Ishikawa (cell line): ENCODE measurements at regions not wholly inside any gene's neighbourhood (a gene's known extent, or its start where the extent isn't known, plus 50 kb on each side); places are given as distances from the start of the nearest gene placed in this dataset.

Source experiments
- EP300 ChIP-seq: IDR thresholded peaks from 2 replicates; pipeline ENCODE4 v1.6.1; 2012; ENCODE audit warnings: borderline replicate concordance
- FOXM1 ChIP-seq: IDR thresholded peaks from 2 replicates; pipeline ENCODE4 v1.6.1; 2012; ENCODE audit warnings: low read depth, borderline replicate concordance
- TAF1 ChIP-seq: IDR thresholded peaks from 2 replicates; pipeline ENCODE4 v1.6.1; 2012; ENCODE audit warnings: low read depth, mild to moderate bottlenecking

DNA sequence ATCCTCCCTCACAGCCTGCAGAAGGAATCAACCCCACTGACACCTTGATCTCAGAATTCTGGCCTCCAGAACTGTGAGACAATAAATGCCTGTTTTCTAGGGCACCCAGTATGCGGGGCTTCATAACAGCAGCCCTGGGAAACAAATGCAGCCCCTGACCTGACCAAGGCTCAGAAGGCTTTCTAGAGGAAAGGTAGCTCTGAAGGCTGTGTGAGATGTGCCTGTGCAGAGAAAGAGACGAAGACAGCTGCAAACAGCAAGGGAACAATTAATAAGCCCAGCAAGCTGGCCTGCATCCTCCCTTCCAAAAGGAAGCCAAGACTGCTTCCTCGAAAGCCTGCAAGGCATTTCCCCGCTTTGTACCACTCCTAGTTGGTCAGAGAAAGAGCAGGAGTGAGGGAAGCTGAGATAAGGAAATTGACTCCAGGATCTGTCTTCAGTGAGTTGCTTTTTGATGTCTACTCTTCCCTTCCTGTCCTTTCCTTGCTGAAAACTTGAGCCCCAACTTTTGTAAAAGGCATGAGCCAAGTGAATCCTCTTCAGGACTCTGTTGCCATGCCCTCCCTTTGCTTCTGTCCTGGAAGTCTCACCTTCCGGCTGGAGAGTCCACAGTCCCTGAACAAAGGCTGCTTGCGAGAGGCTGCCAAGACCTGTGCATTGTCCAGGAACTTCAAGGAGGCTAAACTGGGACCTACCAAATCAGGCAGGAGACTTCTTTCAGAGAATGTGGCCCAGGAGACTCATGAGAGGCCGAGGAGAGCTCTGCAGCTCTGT lies 71.2 kb upstream of the ARID5B start:
- TF ChIP-seq FOXM1 (no peak), EP300 (no peak), TAF1 (no peak)
